ENCODE measurements at regions not wholly inside any gene's neighbourhood (a gene's known extent, or its start where the extent isn't known, plus 50 kb on each side); places are given as distances from the start of the nearest gene placed in this dataset.

DNA sequence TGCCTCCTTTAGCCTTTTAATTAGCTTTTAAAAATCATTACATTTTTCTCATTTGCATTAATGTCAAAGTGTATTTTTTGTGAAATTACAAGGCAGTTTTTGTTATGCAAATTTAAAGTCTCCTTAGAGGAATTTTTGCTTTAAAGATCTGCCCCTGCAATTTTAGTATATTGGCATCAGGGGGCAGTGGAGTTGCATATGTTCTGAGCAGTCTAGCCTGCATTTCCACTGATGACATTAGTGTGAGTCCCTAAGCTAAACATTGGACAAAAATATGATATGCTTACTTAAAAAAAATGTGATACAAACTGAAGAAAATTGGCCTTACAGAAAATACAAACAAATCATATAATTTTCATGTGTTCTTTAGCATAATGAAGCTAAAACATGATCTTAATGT lies 426.5 kb downstream of the SLC4A3 start:
- ChIA-PET CTCF (interaction anchor here (0.5 to 1.1 kb wide), 5 partner anchors 10 to 989 kb away, joined by 3 to 7 read pairs (median 4); no protein-coding TSS in a partner anchor), POLR2A (no interaction called here)

DNA sequence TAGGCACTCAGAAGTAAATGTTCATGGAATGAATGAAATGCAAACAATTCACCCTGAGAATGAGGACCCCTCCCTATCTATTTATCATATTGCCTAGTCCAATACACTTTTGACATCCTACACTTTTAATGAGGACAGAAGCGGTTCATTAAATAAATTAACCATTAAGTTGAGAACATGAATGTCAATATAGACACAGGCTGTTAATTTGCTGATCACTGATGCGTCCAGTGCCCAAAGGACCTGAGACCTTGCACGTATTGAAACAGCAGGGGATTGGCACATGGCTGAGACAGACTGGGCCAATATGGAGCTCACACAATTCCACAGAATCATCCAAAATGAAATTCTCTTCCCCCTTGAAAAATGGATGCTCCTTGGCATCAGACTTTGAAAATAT lies 430.0 kb downstream of the SLC4A3 start:
- H3K27ac ChIP-seq (ENCODE audit: extremely low read depth, low read depth, low read length), result no peak overlapping the region
- TF ChIP-seq GLI2 (tag by site-specific recombination; IDR thresholded peaks at IDR 0.05; ENCODE audit: borderline replicate concordance, low read depth) (no peak), MZF1 (tag by site-specific recombination; IDR thresholded peaks at IDR 0.05; ENCODE audit: borderline replicate concordance) (no peak), ZNF555 (tag by site-specific recombination; conservative IDR thresholded peaks at IDR 0.05) (no peak), ZNF677 (tag by site-specific recombination; IDR thresholded peaks at IDR 0.05) (no peak), ZNF791 (tag by site-specific recombination; IDR thresholded peaks at IDR 0.05) (no peak), ZNF391 (tag by site-specific recombination; IDR thresholded peaks at IDR 0.05; ENCODE audit: borderline replicate concordance, low read depth) (no peak), ZNF341 (tag by site-specific recombination; IDR thresholded peaks at IDR 0.05; ENCODE audit: low read depth) (no peak), ZNF19 (tag by site-specific recombination; IDR thresholded peaks at IDR 0.05; ENCODE audit: low read depth) (no peak), WT1 (tag by site-specific recombination; IDR thresholded peaks at IDR 0.05) (no peak), ZNF155 (tag by site-specific recombination; IDR thresholded peaks at IDR 0.05) (no peak), ZBTB44 (tag by site-specific recombination; IDR thresholded peaks at IDR 0.05) (no peak), ZNF768 (tag by site-specific recombination; IDR thresholded peaks at IDR 0.05) (no peak)
- TF ChIP-seq, protein P1, sequence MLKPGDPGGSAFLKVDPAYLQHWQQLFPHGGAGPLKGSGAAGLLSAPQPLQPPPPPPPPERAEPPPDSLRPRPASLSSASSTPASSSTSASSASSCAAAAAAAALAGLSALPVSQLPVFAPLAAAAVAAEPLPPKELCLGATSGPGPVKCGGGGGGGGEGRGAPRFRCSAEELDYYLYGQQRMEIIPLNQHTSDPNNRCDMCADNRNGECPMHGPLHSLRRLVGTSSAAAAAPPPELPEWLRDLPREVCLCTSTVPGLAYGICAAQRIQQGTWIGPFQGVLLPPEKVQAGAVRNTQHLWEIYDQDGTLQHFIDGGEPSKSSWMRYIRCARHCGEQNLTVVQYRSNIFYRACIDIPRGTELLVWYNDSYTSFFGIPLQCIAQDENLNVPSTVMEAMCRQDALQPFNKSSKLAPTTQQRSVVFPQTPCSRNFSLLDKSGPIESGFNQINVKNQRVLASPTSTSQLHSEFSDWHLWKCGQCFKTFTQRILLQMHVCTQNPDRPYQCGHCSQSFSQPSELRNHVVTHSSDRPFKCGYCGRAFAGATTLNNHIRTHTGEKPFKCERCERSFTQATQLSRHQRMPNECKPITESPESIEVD (tag by site-specific recombination; IDR thresholded peaks at IDR 0.05), result no peak
- TF ChIP-seq, protein P2, sequence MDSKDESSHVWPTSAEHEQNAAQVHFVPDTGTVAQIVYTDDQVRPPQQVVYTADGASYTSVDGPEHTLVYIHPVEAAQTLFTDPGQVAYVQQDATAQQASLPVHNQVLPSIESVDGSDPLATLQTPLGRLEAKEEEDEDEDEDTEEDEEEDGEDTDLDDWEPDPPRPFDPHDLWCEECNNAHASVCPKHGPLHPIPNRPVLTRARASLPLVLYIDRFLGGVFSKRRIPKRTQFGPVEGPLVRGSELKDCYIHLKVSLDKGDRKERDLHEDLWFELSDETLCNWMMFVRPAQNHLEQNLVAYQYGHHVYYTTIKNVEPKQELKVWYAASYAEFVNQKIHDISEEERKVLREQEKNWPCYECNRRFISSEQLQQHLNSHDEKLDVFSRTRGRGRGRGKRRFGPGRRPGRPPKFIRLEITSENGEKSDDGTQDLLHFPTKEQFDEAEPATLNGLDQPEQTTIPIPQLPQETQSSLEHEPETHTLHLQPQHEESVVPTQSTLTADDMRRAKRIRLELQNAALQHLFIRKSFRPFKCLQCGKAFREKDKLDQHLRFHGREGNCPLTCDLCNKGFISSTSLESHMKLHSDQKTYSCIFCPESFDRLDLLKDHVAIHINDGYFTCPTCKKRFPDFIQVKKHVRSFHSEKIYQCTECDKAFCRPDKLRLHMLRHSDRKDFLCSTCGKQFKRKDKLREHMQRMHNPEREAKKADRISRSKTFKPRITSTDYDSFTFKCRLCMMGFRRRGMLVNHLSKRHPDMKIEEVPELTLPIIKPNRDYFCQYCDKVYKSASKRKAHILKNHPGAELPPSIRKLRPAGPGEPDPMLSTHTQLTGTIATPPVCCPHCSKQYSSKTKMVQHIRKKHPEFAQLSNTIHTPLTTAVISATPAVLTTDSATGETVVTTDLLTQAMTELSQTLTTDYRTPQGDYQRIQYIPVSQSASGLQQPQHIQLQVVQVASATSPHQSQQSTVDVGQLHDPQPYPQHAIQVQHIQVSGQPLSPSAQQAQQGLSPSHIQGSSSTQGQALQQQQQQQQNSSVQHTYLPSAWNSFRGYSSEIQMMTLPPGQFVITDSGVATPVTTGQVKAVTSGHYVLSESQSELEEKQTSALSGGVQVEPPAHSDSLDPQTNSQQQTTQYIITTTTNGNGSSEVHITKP (tag by site-specific recombination; IDR thresholded peaks at IDR 0.05), result no peak
- TF ChIP-seq, protein P3, sequence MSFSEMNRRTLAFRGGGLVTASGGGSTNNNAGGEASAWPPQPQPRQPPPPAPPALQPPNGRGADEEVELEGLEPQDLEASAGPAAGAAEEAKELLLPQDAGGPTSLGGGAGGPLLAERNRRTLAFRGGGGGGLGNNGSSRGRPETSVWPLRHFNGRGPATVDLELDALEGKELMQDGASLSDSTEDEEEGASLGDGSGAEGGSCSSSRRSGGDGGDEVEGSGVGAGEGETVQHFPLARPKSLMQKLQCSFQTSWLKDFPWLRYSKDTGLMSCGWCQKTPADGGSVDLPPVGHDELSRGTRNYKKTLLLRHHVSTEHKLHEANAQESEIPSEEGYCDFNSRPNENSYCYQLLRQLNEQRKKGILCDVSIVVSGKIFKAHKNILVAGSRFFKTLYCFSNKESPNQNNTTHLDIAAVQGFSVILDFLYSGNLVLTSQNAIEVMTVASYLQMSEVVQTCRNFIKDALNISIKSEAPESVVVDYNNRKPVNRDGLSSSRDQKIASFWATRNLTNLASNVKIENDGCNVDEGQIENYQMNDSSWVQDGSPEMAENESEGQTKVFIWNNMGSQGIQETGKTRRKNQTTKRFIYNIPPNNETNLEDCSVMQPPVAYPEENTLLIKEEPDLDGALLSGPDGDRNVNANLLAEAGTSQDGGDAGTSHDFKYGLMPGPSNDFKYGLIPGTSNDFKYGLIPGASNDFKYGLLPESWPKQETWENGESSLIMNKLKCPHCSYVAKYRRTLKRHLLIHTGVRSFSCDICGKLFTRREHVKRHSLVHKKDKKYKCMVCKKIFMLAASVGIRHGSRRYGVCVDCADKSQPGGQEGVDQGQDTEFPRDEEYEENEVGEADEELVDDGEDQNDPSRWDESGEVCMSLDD (tag by site-specific recombination; IDR thresholded peaks at IDR 0.05), result no peak
- TF ChIP-seq, protein P4, sequence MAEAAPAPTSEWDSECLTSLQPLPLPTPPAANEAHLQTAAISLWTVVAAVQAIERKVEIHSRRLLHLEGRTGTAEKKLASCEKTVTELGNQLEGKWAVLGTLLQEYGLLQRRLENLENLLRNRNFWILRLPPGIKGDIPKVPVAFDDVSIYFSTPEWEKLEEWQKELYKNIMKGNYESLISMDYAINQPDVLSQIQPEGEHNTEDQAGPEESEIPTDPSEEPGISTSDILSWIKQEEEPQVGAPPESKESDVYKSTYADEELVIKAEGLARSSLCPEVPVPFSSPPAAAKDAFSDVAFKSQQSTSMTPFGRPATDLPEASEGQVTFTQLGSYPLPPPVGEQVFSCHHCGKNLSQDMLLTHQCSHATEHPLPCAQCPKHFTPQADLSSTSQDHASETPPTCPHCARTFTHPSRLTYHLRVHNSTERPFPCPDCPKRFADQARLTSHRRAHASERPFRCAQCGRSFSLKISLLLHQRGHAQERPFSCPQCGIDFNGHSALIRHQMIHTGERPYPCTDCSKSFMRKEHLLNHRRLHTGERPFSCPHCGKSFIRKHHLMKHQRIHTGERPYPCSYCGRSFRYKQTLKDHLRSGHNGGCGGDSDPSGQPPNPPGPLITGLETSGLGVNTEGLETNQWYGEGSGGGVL (tag by site-specific recombination; IDR thresholded peaks at IDR 0.05), result no peak
- TF ChIP-seq, protein P5, sequence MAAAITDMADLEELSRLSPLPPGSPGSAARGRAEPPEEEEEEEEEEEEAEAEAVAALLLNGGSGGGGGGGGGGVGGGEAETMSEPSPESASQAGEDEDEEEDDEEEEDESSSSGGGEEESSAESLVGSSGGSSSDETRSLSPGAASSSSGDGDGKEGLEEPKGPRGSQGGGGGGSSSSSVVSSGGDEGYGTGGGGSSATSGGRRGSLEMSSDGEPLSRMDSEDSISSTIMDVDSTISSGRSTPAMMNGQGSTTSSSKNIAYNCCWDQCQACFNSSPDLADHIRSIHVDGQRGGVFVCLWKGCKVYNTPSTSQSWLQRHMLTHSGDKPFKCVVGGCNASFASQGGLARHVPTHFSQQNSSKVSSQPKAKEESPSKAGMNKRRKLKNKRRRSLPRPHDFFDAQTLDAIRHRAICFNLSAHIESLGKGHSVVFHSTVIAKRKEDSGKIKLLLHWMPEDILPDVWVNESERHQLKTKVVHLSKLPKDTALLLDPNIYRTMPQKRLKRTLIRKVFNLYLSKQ (tag by site-specific recombination; IDR thresholded peaks at IDR 0.05; ENCODE audit: borderline replicate concordance), result no peak
- ChIA-PET POLR2A (no interaction called here), CTCF (no interaction called here)
- H3K9me3 ChIP-seq (ENCODE audit: control insufficient read depth, insufficient read depth, low read depth, low read length), result no peaks in the 10 kb centered on the region
- H3K36me3 ChIP-seq (ENCODE audit: control insufficient read depth in 2 of 2, insufficient read depth in 1 of 2, low read length in 2 of 2), result no peaks in the 10 kb centered on the region
- no peaks in the 10 kb centered on the region for H3K4me1 ChIP-seq (ENCODE audit: control insufficient read depth, insufficient read depth, low read length)
- H3K4me3 ChIP-seq (ENCODE audit: low read depth, low read length), result no peak overlapping the region

More for the DNA sequence above, 426.5 kb downstream of the SLC4A3 start:
- Histone ChIP-seq H3K4me1 (ENCODE audit: control insufficient read depth, insufficient read depth, low read length) (no peaks in the 10 kb centered on the region), H3K27ac (ENCODE audit: extremely low read depth, low read depth, low read length) (no peak overlapping the region), H3K9me3 (ENCODE audit: control insufficient read depth, insufficient read depth, low read depth, low read length) (no peaks in the 10 kb centered on the region), H3K36me3 (ENCODE audit: control insufficient read depth in 2 of 2, insufficient read depth in 1 of 2, low read length in 2 of 2) (no peaks in the 10 kb centered on the region), H3K4me3 (ENCODE audit: low read depth, low read length) (no peak overlapping the region)
- TF ChIP-seq ZNF214 (tag by site-specific recombination; IDR thresholded peaks at IDR 0.05; ENCODE audit: borderline replicate concordance) (no peak), SETDB1 (IDR thresholded peaks at IDR 0.05; ENCODE audit: insufficient read length, low read length) (peak; percentile 27)
